ENCODE measurements at regions not wholly inside any gene's neighbourhood (a gene's known extent, or its start where the extent isn't known, plus 50 kb on each side); places are given as distances from the start of the nearest gene placed in this dataset.

- intact Hi-C loops (cut with micrococcal nuclease; ENCODE audit: unreplicated experiment): no loop called here
- Mint-ChIP-seq H3K27ac (ENCODE audit: unreplicated experiment) (no peak overlapping the region), H3K4me1 (ENCODE audit: low read depth, unreplicated experiment) (no peaks in the 10 kb centered on the region), H3K9me3 (ENCODE audit: unreplicated experiment) (peaks cover 12% of the 10 kb centered on the region), H3K36me3 (ENCODE audit: insufficient read depth, unreplicated experiment) (peaks cover 7% of the 10 kb centered on the region), H3K4me3 (ENCODE audit: unreplicated experiment) (no peak overlapping the region), H3K27me3 (ENCODE audit: insufficient read depth, unreplicated experiment) (no peaks in the 10 kb centered on the region)
- Histone ChIP-seq H3K4me1 (no peaks in the 10 kb centered on the region), H3K9me3 (no peaks in the 10 kb centered on the region; the same call in 1 of the 2 replicates), H3K4me3 (ENCODE audit: low read depth, low read length) (no peak overlapping the region), H3K36me3 (ENCODE audit: control insufficient read depth, insufficient read depth, low read length) (no peaks in the 10 kb centered on the region), H3K27me3 (replicated peaks; ENCODE audit: control insufficient read depth, insufficient read depth, low read length) (no peaks in the 10 kb centered on the region; the same call in 1 of the 2 replicates)
- ChIA-PET POLR2A (no interaction called here), CTCF (no interaction called here)
- no peak for DNase-seq
- TF ChIP-seq, protein P1, sequence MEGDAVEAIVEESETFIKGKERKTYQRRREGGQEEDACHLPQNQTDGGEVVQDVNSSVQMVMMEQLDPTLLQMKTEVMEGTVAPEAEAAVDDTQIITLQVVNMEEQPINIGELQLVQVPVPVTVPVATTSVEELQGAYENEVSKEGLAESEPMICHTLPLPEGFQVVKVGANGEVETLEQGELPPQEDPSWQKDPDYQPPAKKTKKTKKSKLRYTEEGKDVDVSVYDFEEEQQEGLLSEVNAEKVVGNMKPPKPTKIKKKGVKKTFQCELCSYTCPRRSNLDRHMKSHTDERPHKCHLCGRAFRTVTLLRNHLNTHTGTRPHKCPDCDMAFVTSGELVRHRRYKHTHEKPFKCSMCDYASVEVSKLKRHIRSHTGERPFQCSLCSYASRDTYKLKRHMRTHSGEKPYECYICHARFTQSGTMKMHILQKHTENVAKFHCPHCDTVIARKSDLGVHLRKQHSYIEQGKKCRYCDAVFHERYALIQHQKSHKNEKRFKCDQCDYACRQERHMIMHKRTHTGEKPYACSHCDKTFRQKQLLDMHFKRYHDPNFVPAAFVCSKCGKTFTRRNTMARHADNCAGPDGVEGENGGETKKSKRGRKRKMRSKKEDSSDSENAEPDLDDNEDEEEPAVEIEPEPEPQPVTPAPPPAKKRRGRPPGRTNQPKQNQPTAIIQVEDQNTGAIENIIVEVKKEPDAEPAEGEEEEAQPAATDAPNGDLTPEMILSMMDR (IDR thresholded peaks at IDR 0.05; ENCODE audit: insufficient read depth in 1 of 2, low read depth in 1 of 2, low read length in 1 of 2, severe bottlenecking in 1 of 2, unreplicated experiment in 1 of 2): no peak
- BruUV-seq (replicated peaks): no TSS peak
Observed at GRCh38 chr9:135210676-135211523, 123.4 kb downstream of the OLFM1 start.

DNA sequence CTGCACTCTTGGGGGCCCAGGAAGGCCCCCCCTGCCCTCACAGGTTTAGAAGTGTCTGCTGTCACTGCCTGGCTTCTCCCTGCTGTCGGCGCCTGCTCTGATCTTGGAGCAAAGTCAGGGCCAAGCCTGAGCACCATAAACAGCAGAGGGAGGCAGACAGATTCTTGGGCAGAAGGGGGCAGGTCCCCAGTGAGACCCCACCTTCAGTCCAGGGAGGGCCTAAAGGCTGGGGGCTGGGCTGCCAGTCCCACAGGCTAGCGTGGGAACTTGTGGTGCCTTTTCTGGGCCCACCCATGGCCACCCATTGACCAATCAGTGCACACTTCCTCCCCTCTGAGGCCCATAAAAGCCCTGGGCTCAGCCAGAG, 124.0 kb downstream of the OLFM1 start:
- H3K36me3 ChIP-seq (ENCODE audit: control insufficient read depth, insufficient read depth, low read length): no peaks in the 10 kb centered on the region
- no peak overlapping the region for H3K4me3 ChIP-seq (ENCODE audit: low read depth, low read length)
- H3K9me3 ChIP-seq: no peaks in the 10 kb centered on the region; the same call in 1 of the 2 replicates
- H3K27me3 ChIP-seq (replicated peaks; ENCODE audit: control insufficient read depth, insufficient read depth, low read length): no peaks in the 10 kb centered on the region; the same call in 1 of the 2 replicates
- CTCF ChIA-PET: no interaction called here
- DNase-seq: no peak
- peaks cover 12% of the 10 kb centered on the region for H3K9me3 Mint-ChIP-seq (ENCODE audit: unreplicated experiment)
- H3K4me3 Mint-ChIP-seq (ENCODE audit: unreplicated experiment): no peak overlapping the region
- intact Hi-C loops (cut with micrococcal nuclease; ENCODE audit: unreplicated experiment): no loop called here
- BruUV-seq (replicated peaks): no TSS peak
- no peaks in the 10 kb centered on the region for H3K4me1 ChIP-seq
- no peaks in the 10 kb centered on the region for H3K4me1 Mint-ChIP-seq (ENCODE audit: low read depth, unreplicated experiment)
- no peak overlapping the region for H3K27ac Mint-ChIP-seq (ENCODE audit: unreplicated experiment)
- peaks cover under 1% of the 10 kb centered on the region for H3K27me3 Mint-ChIP-seq (ENCODE audit: insufficient read depth, unreplicated experiment)
- TF ChIP-seq, protein P1 (IDR thresholded peaks at IDR 0.05; ENCODE audit: insufficient read depth in 1 of 2, low read depth in 1 of 2, low read length in 1 of 2, severe bottlenecking in 1 of 2, unreplicated experiment in 1 of 2): no peak
- POLR2A ChIA-PET: no interaction called here
- peaks cover 7% of the 10 kb centered on the region for H3K36me3 Mint-ChIP-seq (ENCODE audit: insufficient read depth, unreplicated experiment)

DNA sequence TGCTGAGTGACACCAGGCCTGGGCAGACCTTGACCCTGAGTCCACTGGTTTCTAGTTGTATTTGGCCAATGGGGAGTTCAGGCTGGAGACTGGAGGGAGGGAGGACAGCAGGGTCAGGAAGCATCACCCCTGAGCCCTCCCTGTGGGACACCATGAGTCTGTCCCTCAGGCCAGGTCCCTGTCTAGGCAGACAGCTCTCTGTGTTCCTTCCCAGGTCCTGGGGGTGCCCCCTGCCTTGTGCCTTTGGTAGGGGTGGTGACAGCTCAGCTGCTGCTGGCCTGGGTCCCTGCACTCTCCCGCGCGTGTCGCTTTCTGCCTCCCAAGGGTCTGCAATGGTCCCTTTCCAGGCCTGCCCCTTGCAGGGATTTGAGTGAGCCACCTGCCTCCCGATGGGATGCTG, 125.5 kb downstream of the OLFM1 start:
- H3K36me3 Mint-ChIP-seq (ENCODE audit: insufficient read depth, unreplicated experiment): peaks cover 7% of the 10 kb centered on the region
- no peaks in the 10 kb centered on the region; the same call in 1 of the 2 replicates for H3K9me3 ChIP-seq
- H3K4me1 Mint-ChIP-seq (ENCODE audit: low read depth, unreplicated experiment): no peaks in the 10 kb centered on the region
- no peaks in the 10 kb centered on the region for H3K36me3 ChIP-seq (ENCODE audit: control insufficient read depth, insufficient read depth, low read length)
- ChIA-PET POLR2A (no interaction called here), CTCF (no interaction called here)
- TF ChIP-seq, protein P1 (IDR thresholded peaks at IDR 0.05; ENCODE audit: insufficient read depth in 1 of 2, low read depth in 1 of 2, low read length in 1 of 2, severe bottlenecking in 1 of 2, unreplicated experiment in 1 of 2): no peak
- H3K4me3 ChIP-seq (ENCODE audit: low read depth, low read length): no peak overlapping the region
- H3K4me1 ChIP-seq: no peaks in the 10 kb centered on the region
- H3K27me3 ChIP-seq (replicated peaks; ENCODE audit: control insufficient read depth, insufficient read depth, low read length): no peaks in the 10 kb centered on the region; the same call in 1 of the 2 replicates
- H3K27me3 Mint-ChIP-seq (ENCODE audit: insufficient read depth, unreplicated experiment): peaks cover 11% of the 10 kb centered on the region
- H3K9me3 Mint-ChIP-seq (ENCODE audit: unreplicated experiment): peaks cover 7% of the 10 kb centered on the region
- no TSS peak for BruUV-seq (replicated peaks)
- intact Hi-C loops (cut with micrococcal nuclease; ENCODE audit: unreplicated experiment): no loop called here
- no peak overlapping the region for H3K27ac Mint-ChIP-seq (ENCODE audit: unreplicated experiment)
- no peak for DNase-seq
- no peak overlapping the region for H3K4me3 Mint-ChIP-seq (ENCODE audit: unreplicated experiment)

All from Caco-2 (cell line).